T47D (cell line): ENCODE measurements at regions not wholly inside any gene's neighbourhood (a gene's known extent, or its start where the extent isn't known, plus 50 kb on each side); places are given as distances from the start of the nearest gene placed in this dataset.
"Not testable (repeated sequence)": the region's sequence is repeated elsewhere in the genome, so short reads cannot be mapped to it uniquely, and the experiment has no call there.

Source experiments
- DNase-seq, 2 experiments: peaks; one replicate each; pipeline versions ENCODE4 v3.0.0 to v3.0.0-alpha.2; 2011 to 2012; ENCODE audit warnings: low read depth in 1 of 2, low spot score in 1 of 2
- JUND ChIP-seq: IDR thresholded peaks from 2 replicates; pipeline ENCODE4 v1.6.1; 2012; ENCODE audit warnings: low read depth
- in situ Hi-C: cut with HindIII; loops from 2 replicates; pipeline ENCODE4 v1.10.0; 2016; ENCODE audit warnings: low sequenced_read_pairs, low pct_unique_long_range_greater_than_20kb

GRCh38 chr7:106370542-106370941, 85.8 kb upstream of the NAMPT start:
- in situ Hi-C loops, result no loop called here
- TF ChIP-seq JUND, result no peak
- no peak for DNase-seq

GRCh38 chr7:106369816-106370215, 85.0 kb upstream of the NAMPT start:
- in situ Hi-C loops, result no loop called here
- TF ChIP-seq JUND, result no peak
- no peak for DNase-seq

- no peak for TF ChIP-seq JUND
- DNase-seq, result no peak
- in situ Hi-C loops, result no loop called here
Measured at GRCh38 chr7:106369352-106369751, 84.6 kb upstream of the NAMPT start.

GRCh38 chr7:106367664-106368063, 82.9 kb upstream of the NAMPT start:
- no peak for DNase-seq
- TF ChIP-seq JUND, result no peak
- in situ Hi-C loops, result no loop called here

GRCh38 chr7:106367018-106367420, 82.2 kb upstream of the NAMPT start:
- DNase-seq, result peak in 1 of 2 experiments; percentile 18
- TF ChIP-seq JUND, result no peak
- in situ Hi-C loops, result no loop called here

- peak in 1 of 2 experiments; percentile 62 for DNase-seq
- no peak for TF ChIP-seq JUND
Measured at GRCh38 chr7:106365252-106366005, 80.6 kb upstream of the NAMPT start.

GRCh38 chr7:106362507-106362906, 77.7 kb upstream of the NAMPT start:
- DNase-seq, in situ Hi-C loops: not testable (repeated sequence)

More at GRCh38 chr7:106365252-106366005, 80.6 kb upstream of the NAMPT start:
- in situ Hi-C loops, result no loop called here

GRCh38 chr7:106358103-106358663, 73.4 kb upstream of the NAMPT start:
- TF ChIP-seq JUND, result no peak
- in situ Hi-C loops, result no loop called here
- DNase-seq, result no peak

- DNase-seq, result no peak
- TF ChIP-seq JUND, result no peak
- in situ Hi-C loops, result no loop called here
Measured at GRCh38 chr7:106357675-106358074, 72.9 kb upstream of the NAMPT start.

GRCh38 chr7:106354822-106355221, 70.0 kb upstream of the NAMPT start:
- no peak for DNase-seq
- in situ Hi-C loops, result no loop called here

GRCh38 chr7:106353944-106354343, 69.2 kb upstream of the NAMPT start:
- no peak for TF ChIP-seq JUND
- DNase-seq, result no peak
- in situ Hi-C loops, result no loop called here

More at GRCh38 chr7:106354822-106355221, 70.0 kb upstream of the NAMPT start:
- TF ChIP-seq JUND, result no peak

GRCh38 chr7:106348231-106348630, 63.4 kb upstream of the NAMPT start:
- DNase-seq, result no peak
- no peak for TF ChIP-seq JUND
- in situ Hi-C loops, result no loop called here

GRCh38 chr7:106347229-106347833, 62.5 kb upstream of the NAMPT start:
- in situ Hi-C loops, result no loop called here
- DNase-seq, result no peak
- no peak for TF ChIP-seq JUND
